Skeletal muscle satellite cell (primary cell): ENCODE measurements at regions not wholly inside any gene's neighbourhood (a gene's known extent, or its start where the extent isn't known, plus 50 kb on each side); places are given as distances from the start of the nearest gene placed in this dataset.

Source experiments
- H3K27me3 ChIP-seq: 2 replicates; pipeline ENCODE4 v1.7.0; 2013; ENCODE audit warnings: low read length; ENCODE audit not compliant: control insufficient read depth, insufficient read depth
- H3K36me3 ChIP-seq: 2 replicates; pipeline ENCODE4 v1.7.0; 2013; ENCODE audit warnings: mild to moderate bottlenecking, control low read depth, low read length; ENCODE audit not compliant: insufficient read depth
- H3K4me1 ChIP-seq: 2 replicates; pipeline ENCODE4 v1.7.0; 2013; ENCODE audit warnings: low read length; ENCODE audit not compliant: control insufficient read depth, insufficient read depth
- H3K4me2 ChIP-seq: 2 replicates; pipeline ENCODE4 v1.7.0; 2013; ENCODE audit warnings: mild to moderate bottlenecking, low read length
- H3K4me3 ChIP-seq: 2 replicates; pipeline ENCODE4 v1.7.0; 2013; ENCODE audit warnings: low read length
- H3K9ac ChIP-seq: 2 replicates; pipeline ENCODE4 v1.7.0; 2013; ENCODE audit warnings: mild to moderate bottlenecking, low read depth, low read length, moderate library complexity
- H3K9me3 ChIP-seq: replicated peaks from 2 replicates; pipeline ENCODE4 v1.7.0; 2013; ENCODE audit warnings: mild to moderate bottlenecking, control low read depth, low read length

- Histone ChIP-seq H3K4me3 (no peak overlapping the region), H3K4me1 (no peaks in the 10 kb centered on the region), H3K4me2 (no peak overlapping the region), H3K27me3 (no peaks in the 10 kb centered on the region), H3K36me3 (no peaks in the 10 kb centered on the region), H3K9ac (no peak overlapping the region), H3K9me3 (no peaks in the 10 kb centered on the region)
Observed at GRCh38 chr10:58001159-58001558, 266.5 kb downstream of the IPMK start.

GRCh38 chr10:57996536-57996935 is 271.2 kb downstream of the IPMK start:
- Histone ChIP-seq H3K4me3 (no peak overlapping the region), H3K4me1 (peaks cover 11% of the 10 kb centered on the region), H3K27me3 (no peaks in the 10 kb centered on the region), H3K9ac (no peak overlapping the region), H3K4me2 (no peak overlapping the region), H3K9me3 (no peaks in the 10 kb centered on the region), H3K36me3 (no peaks in the 10 kb centered on the region)

GRCh38 chr10:57993302-57993701 is 274.4 kb downstream of the IPMK start:
- Histone ChIP-seq H3K4me1 (peaks cover 11% of the 10 kb centered on the region), H3K4me2 (no peak overlapping the region), H3K27me3 (no peaks in the 10 kb centered on the region), H3K36me3 (no peaks in the 10 kb centered on the region), H3K9me3 (no peaks in the 10 kb centered on the region), H3K4me3 (no peak overlapping the region), H3K9ac (no peak overlapping the region)

GRCh38 chr10:57992321-57993077 is 275.2 kb downstream of the IPMK start:
- H3K27me3 ChIP-seq: no peaks in the 10 kb centered on the region
- no peak overlapping the region for H3K4me2 ChIP-seq
- no peak overlapping the region for H3K4me3 ChIP-seq
- no peaks in the 10 kb centered on the region for H3K36me3 ChIP-seq
- H3K9me3 ChIP-seq: no peaks in the 10 kb centered on the region
- peaks cover 11% of the 10 kb centered on the region for H3K4me1 ChIP-seq
- H3K9ac ChIP-seq: no peak overlapping the region

GRCh38 chr10:57988964-57989363 is 278.7 kb downstream of the IPMK start:
- Histone ChIP-seq H3K4me1 (peaks cover 11% of the 10 kb centered on the region), H3K27me3 (no peaks in the 10 kb centered on the region), H3K4me2 (no peak overlapping the region), H3K9ac (no peak overlapping the region), H3K9me3 (no peaks in the 10 kb centered on the region), H3K4me3 (no peak overlapping the region), H3K36me3 (no peaks in the 10 kb centered on the region)

GRCh38 chr10:57987055-57987721 is 280.5 kb downstream of the IPMK start:
- H3K9me3 ChIP-seq: no peaks in the 10 kb centered on the region

GRCh38 chr10:57986422-57986821 is 281.3 kb downstream of the IPMK start:
- Histone ChIP-seq H3K9ac (no peak overlapping the region), H3K4me1 (no peaks in the 10 kb centered on the region), H3K36me3 (no peaks in the 10 kb centered on the region), H3K27me3 (no peaks in the 10 kb centered on the region), H3K4me3 (no peak overlapping the region), H3K4me2 (no peak overlapping the region), H3K9me3 (no peaks in the 10 kb centered on the region)

More at GRCh38 chr10:57987055-57987721, 280.5 kb downstream of the IPMK start:
- Histone ChIP-seq H3K27me3 (no peaks in the 10 kb centered on the region), H3K4me1 (peaks cover 3% of the 10 kb centered on the region), H3K4me3 (no peak overlapping the region), H3K36me3 (no peaks in the 10 kb centered on the region), H3K4me2 (no peak overlapping the region), H3K9ac (no peak overlapping the region)

GRCh38 chr10:57983281-57983791 is 284.4 kb downstream of the IPMK start:
- Histone ChIP-seq H3K36me3 (no peaks in the 10 kb centered on the region), H3K9me3 (no peaks in the 10 kb centered on the region), H3K4me2 (no peak overlapping the region), H3K9ac (no peak overlapping the region), H3K4me3 (no peak overlapping the region), H3K27me3 (no peaks in the 10 kb centered on the region), H3K4me1 (no peaks in the 10 kb centered on the region)

GRCh38 chr10:57982091-57982490 is 285.6 kb downstream of the IPMK start:
- Histone ChIP-seq H3K9me3 (no peaks in the 10 kb centered on the region), H3K4me1 (no peaks in the 10 kb centered on the region), H3K4me3 (no peak overlapping the region), H3K27me3 (no peaks in the 10 kb centered on the region), H3K36me3 (no peaks in the 10 kb centered on the region), H3K9ac (no peak overlapping the region), H3K4me2 (no peak overlapping the region)

- H3K9ac ChIP-seq: no peak overlapping the region
- H3K27me3 ChIP-seq: no peaks in the 10 kb centered on the region
- H3K4me1 ChIP-seq: no peaks in the 10 kb centered on the region
- H3K9me3 ChIP-seq: no peaks in the 10 kb centered on the region
- no peak overlapping the region for H3K4me3 ChIP-seq
- no peak overlapping the region for H3K4me2 ChIP-seq
- H3K36me3 ChIP-seq: no peaks in the 10 kb centered on the region
Observed at GRCh38 chr10:57979956-57980355, 287.7 kb downstream of the IPMK start.

- H3K4me3 ChIP-seq: no peak overlapping the region
- H3K9ac ChIP-seq: no peak overlapping the region
- H3K9me3 ChIP-seq: no peaks in the 10 kb centered on the region
Observed at GRCh38 chr10:57979491-57979890, 288.2 kb downstream of the IPMK start.

GRCh38 chr10:57977262-57977661 is 290.4 kb downstream of the IPMK start:
- Histone ChIP-seq H3K4me3 (no peak overlapping the region), H3K9me3 (no peaks in the 10 kb centered on the region), H3K27me3 (no peaks in the 10 kb centered on the region), H3K4me2 (no peak overlapping the region), H3K36me3 (no peaks in the 10 kb centered on the region), H3K4me1 (peaks cover 17% of the 10 kb centered on the region), H3K9ac (no peak overlapping the region)

More at GRCh38 chr10:57979491-57979890, 288.2 kb downstream of the IPMK start:
- Histone ChIP-seq H3K4me2 (no peak overlapping the region), H3K4me1 (no peaks in the 10 kb centered on the region), H3K27me3 (no peaks in the 10 kb centered on the region), H3K36me3 (no peaks in the 10 kb centered on the region)
